ENCODE measurements at regions not wholly inside any gene's neighbourhood (a gene's known extent, or its start where the extent isn't known, plus 50 kb on each side); places are given as distances from the start of the nearest gene placed in this dataset.

GRCh38 chr5:52051759-52052158 lies 668.5 kb downstream of the ISL1 start:
- TF ChIP-seq, protein P1, sequence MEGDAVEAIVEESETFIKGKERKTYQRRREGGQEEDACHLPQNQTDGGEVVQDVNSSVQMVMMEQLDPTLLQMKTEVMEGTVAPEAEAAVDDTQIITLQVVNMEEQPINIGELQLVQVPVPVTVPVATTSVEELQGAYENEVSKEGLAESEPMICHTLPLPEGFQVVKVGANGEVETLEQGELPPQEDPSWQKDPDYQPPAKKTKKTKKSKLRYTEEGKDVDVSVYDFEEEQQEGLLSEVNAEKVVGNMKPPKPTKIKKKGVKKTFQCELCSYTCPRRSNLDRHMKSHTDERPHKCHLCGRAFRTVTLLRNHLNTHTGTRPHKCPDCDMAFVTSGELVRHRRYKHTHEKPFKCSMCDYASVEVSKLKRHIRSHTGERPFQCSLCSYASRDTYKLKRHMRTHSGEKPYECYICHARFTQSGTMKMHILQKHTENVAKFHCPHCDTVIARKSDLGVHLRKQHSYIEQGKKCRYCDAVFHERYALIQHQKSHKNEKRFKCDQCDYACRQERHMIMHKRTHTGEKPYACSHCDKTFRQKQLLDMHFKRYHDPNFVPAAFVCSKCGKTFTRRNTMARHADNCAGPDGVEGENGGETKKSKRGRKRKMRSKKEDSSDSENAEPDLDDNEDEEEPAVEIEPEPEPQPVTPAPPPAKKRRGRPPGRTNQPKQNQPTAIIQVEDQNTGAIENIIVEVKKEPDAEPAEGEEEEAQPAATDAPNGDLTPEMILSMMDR (conservative IDR thresholded peaks at IDR 0.05; ENCODE audit: low read depth, low read length) = no peak
- TF ChIP-seq RFX5 (IDR thresholded peaks at IDR 0.05; ENCODE audit: low read depth, low read length) (no peak), POLR2A (IDR thresholded peaks at IDR 0.05; ENCODE audit: low read depth, low read length) (no peak), RCOR1 (IDR thresholded peaks at IDR 0.05; ENCODE audit: insufficient replicate concordance, low read length) (no peak), CEBPB (IDR thresholded peaks at IDR 0.05; ENCODE audit: low read depth, low read length) (no peak), BHLHE40 (IDR thresholded peaks at IDR 0.05; ENCODE audit: low read depth, low read length) (no peak), SMC3 (IDR thresholded peaks at IDR 0.05; ENCODE audit: low read depth, low read length) (no peak)
- TF ChIP-seq, protein P2, sequence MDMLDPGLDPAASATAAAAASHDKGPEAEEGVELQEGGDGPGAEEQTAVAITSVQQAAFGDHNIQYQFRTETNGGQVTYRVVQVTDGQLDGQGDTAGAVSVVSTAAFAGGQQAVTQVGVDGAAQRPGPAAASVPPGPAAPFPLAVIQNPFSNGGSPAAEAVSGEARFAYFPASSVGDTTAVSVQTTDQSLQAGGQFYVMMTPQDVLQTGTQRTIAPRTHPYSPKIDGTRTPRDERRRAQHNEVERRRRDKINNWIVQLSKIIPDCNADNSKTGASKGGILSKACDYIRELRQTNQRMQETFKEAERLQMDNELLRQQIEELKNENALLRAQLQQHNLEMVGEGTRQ (IDR thresholded peaks at IDR 0.05; ENCODE audit: low read depth, low read length) = no peak

All from IMR-90 (cell line).